GM18909 (cell line): ENCODE measurements at regions not wholly inside any gene's neighbourhood (a gene's known extent, or its start where the extent isn't known, plus 50 kb on each side); places are given as distances from the start of the nearest gene placed in this dataset.

Experiments used
- ATAC-seq: cut with Tn5 transposase; IDR thresholded peaks from one replicate; pipeline ENCODE4 v1.9.1; 2021; ENCODE audit warnings: mild to moderate bottlenecking; ENCODE audit not compliant: unreplicated experiment, poor library complexity

DNA sequence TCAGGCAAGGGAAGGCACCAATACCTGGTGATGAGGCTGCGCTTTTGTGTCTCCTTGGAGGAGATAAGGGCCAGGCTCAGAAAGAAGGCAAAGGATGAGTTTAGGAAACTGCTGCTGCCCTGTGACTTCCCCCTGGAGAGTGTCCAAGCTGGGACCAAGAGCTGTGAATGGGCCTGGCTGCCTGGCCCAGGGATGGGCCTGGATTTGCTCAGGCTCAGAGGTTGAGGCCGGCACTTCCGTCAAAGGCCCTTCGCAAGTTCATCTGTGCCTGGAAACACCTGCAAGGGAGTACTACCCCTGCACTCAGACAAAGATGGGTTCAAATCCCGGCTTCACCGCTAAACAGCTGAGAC is 50.5 kb upstream of the NANOS1 start:
- no peak for ATAC-seq

DNA sequence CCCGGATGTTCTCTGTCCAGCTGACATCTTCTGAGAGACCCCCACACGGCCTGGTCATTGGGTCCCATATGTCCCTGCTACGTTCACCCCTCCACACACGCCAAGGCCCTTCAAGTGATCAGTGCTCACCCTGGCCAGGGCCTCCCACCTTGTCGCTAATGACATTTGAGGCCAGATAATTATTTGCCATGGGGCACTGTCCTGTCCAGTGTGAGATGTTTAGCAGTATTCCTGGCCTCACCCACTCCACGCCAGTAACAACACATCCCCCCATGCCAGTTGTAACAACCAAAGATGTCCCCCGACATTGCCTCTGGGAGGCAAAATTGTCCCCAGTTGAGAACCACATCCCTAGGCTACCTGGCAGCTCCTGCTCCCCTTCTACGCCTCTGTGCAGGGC is 49.9 kb upstream of the NANOS1 start:
- no peak for ATAC-seq
